ENCODE measurements at regions not wholly inside any gene's neighbourhood (a gene's known extent, or its start where the extent isn't known, plus 50 kb on each side); places are given as distances from the start of the nearest gene placed in this dataset.

- H3K27ac ChIP-seq = no peak overlapping the region
- TF ChIP-seq CTCF (conservative IDR thresholded peaks at IDR 0.05) = no peak
Observed at GRCh38 chr3:74107451-74107850, 482.7 kb upstream of the PDZRN3 start.

- no peak overlapping the region for H3K27ac ChIP-seq
- no peak for TF ChIP-seq CTCF (conservative IDR thresholded peaks at IDR 0.05)
Observed at GRCh38 chr3:74106925-74107324, 482.2 kb upstream of the PDZRN3 start.

DNA sequence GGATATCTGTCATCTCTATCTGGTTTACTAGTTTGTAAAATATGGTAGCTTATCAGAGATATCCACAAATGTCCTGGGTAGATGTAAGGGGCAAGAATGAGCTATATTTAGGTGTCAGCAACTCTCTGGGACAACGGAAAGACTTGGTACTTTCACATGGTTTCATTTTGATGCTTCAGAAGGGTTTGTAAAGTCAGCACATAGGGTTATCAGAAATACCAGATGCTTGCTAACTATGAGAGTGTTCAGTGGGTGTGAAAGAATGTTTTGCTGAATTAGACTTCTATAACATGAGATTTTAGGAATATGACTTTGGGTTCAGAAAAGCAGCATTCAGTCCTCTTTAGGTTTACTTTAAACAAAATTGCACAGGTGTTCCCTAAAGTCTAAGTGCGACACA, 466.5 kb upstream of the PDZRN3 start:
- no peak for TF ChIP-seq CTCF (conservative IDR thresholded peaks at IDR 0.05)
- H3K27ac ChIP-seq = no peak overlapping the region

DNA sequence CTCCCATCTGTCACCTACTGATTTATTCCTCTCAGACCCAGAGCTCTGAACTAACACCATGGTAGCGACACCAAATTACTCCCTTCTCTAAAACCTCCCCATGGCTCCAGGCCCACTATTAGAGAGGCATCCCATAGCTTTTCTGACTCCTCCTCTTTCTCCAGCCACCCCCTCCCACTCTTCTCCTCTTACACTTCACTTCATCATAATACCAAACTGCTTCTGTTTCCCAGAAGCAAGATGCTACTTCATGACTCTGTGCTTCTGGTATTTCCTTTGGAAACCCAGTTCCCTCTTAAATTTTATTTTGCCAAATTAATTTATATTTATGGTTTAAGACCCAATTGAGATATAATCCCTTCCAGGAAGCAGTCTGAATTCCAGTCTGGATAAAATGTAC, 465.1 kb upstream of the PDZRN3 start:
- H3K27ac ChIP-seq = no peak overlapping the region
- TF ChIP-seq CTCF (conservative IDR thresholded peaks at IDR 0.05) = no peak

GRCh38 chr3:74080056-74080461, 455.3 kb upstream of the PDZRN3 start:
- H3K27ac ChIP-seq = no peak overlapping the region
- TF ChIP-seq CTCF (conservative IDR thresholded peaks at IDR 0.05) = no peak

DNA sequence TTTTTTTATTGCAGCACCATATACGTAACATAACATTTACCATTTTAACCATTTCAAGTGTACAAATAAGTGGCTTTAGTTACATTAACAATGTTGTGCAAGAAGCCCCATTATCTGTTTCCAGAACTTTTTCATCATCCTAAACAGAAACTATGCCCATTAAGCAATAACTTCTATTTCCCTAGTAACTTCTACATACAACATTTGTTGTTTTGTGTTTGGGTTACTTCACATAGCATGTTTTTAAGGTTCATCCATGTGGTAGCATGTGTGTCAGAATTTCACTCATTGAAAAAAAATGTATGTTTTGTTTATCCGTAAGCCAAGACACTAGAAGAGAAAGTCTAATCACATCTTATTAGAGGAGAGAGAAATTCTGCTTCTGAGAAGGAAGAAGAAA, 450.5 kb upstream of the PDZRN3 start:
- H3K27ac ChIP-seq = no peak overlapping the region
- TF ChIP-seq CTCF (conservative IDR thresholded peaks at IDR 0.05) = no peak

DNA sequence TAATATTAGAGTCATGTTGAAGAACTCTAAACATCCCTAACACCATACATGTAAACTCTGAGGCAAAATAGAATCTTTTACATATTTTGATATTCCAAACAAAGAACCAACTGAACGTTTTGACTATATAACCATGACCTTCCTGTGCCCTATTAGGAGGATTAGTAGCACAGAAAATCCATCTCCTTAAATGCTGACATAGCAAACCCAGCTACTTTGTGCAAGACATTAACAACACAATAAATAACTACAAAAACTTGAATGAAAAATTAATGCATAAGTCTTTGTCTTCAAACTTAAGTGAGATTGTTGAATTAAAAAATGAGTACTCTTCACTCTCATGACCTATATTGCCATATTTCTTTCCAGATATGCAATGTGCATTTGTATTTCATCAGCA, 450.0 kb upstream of the PDZRN3 start:
- TF ChIP-seq CTCF (conservative IDR thresholded peaks at IDR 0.05) = no peak
- H3K27ac ChIP-seq = no peak overlapping the region

DNA sequence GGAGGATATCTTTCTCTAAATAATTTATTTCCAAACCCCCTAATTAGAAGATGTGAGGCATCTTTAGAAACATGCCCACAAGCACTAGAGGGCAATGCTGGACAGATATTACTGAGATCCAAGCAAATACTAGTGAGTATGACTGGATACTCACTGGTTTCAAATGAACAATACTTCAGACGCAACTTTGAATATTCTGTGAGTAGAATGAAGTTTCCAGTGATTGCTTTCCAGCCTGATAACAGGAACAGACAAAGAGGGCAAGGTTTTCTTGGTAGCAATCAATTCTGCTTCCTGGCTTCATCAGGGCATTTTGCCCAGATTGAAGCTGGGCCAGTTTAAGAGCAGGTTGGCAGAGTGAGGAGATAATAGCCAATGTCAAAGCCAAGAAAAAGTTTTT, 442.6 kb upstream of the PDZRN3 start:
- TF ChIP-seq CTCF (conservative IDR thresholded peaks at IDR 0.05) = peak; percentile 49
- H3K27ac ChIP-seq = no peak overlapping the region
